ENCODE measurements at regions not wholly inside any gene's neighbourhood (a gene's known extent, or its start where the extent isn't known, plus 50 kb on each side); places are given as distances from the start of the nearest gene placed in this dataset.
"Not testable (repeated sequence)": the region's sequence is repeated elsewhere in the genome, so short reads cannot be mapped to it uniquely, and the experiment has no call there.

DNA sequence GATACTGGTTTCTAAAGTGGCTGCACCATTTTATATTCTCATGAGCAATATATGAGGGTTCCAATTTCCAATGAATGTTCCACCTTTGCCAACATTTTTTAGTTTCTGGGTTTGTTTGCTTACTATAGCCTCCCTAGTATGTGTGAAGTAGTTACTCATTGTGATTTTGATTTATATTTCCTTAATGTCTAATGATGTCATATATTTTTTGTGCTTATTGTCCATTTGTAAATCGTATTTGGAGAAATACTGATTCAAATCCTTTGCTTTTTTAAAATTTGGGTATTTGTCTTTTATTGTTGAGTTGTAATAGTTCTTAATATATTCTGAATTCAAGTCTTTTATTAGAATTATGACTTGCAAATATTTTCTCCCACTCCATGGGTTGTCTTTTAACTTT is 161.0 kb upstream of the C11orf58 start:
- H3K36me3 Mint-ChIP-seq (ENCODE audit: low read depth, unreplicated experiment), result no peaks in the 10 kb centered on the region
- no peak overlapping the region for H3K27ac Mint-ChIP-seq (ENCODE audit: unreplicated experiment)
- Histone ChIP-seq H3K4me1 (ENCODE audit: insufficient read depth, low read length) (no peaks in the 10 kb centered on the region), H3K27me3 (ENCODE audit: insufficient read depth, low read length) (no peaks in the 10 kb centered on the region), H3K9me3 (ENCODE audit: insufficient read depth, low read depth, low read length) (no peaks in the 10 kb centered on the region), H4K20me1 (ENCODE audit: insufficient read depth, low read length) (no peaks in the 10 kb centered on the region), H3K4me2 (ENCODE audit: low read length) (no peak overlapping the region), H2AFZ (ENCODE audit: low read depth, low read length) (no peak overlapping the region), H3K4me3 (ENCODE audit: insufficient read depth, low read depth, low read length) (no peak overlapping the region), H3K9ac (ENCODE audit: low read length) (no peak overlapping the region), H3K36me3 (ENCODE audit: insufficient read depth, low read length) (no peaks in the 10 kb centered on the region), H3K27ac (ENCODE audit: low read depth, low read length) (no peak overlapping the region), H3K79me2 (ENCODE audit: insufficient read depth, low read length) (no peaks in the 10 kb centered on the region)
- H3K9me3 Mint-ChIP-seq (ENCODE audit: unreplicated experiment), result no peaks in the 10 kb centered on the region
- no peak overlapping the region for H3K4me3 Mint-ChIP-seq (ENCODE audit: unreplicated experiment)
- FAIRE-seq (no peak), DNase-seq (ENCODE audit: low read depth) (no peak)
- H3K4me1 Mint-ChIP-seq (ENCODE audit: low read depth, unreplicated experiment), result peaks cover 5% of the 10 kb centered on the region
- TF ChIP-seq EZH2 (IDR thresholded peaks at IDR 0.05; ENCODE audit: insufficient read depth, low read length) (no peak), CTCF (IDR thresholded peaks at IDR 0.05; ENCODE audit: insufficient read depth, low read depth, low read length) (no peak)
- H3K27me3 Mint-ChIP-seq (ENCODE audit: low read depth, unreplicated experiment), result no peaks in the 10 kb centered on the region

DNA sequence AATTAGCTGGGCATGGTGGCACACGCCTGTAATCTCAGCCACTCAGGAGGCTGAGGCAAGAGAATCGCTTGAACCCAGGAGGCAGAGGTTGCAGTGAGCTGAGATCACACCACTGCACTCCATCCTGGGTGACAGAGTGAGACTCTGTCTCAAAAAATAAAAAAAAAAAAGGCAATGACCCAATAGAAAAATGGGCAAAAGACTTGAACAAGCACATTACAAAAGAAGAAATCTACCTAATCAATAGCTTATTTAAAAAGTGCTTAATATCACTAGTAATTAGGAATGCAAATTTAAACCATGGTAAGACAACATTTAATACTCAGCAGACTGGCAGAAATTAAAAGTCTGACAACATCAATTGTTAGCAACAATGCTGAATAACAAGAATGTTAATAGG is 163.6 kb upstream of the C11orf58 start:
- not testable (repeated sequence) for H3K9me3 ChIP-seq (ENCODE audit: insufficient read depth, low read depth, low read length); H4K20me1 ChIP-seq (ENCODE audit: insufficient read depth, low read length); H3K4me3 Mint-ChIP-seq (ENCODE audit: unreplicated experiment); H3K9ac ChIP-seq (ENCODE audit: low read length); H3K4me3 ChIP-seq (ENCODE audit: insufficient read depth, low read depth, low read length); DNase-seq (ENCODE audit: low read depth); H3K36me3 ChIP-seq (ENCODE audit: insufficient read depth, low read length); H3K27me3 Mint-ChIP-seq (ENCODE audit: low read depth, unreplicated experiment); H3K4me1 Mint-ChIP-seq (ENCODE audit: low read depth, unreplicated experiment); H3K9me3 Mint-ChIP-seq (ENCODE audit: unreplicated experiment); H3K27ac ChIP-seq (ENCODE audit: low read depth, low read length); H3K36me3 Mint-ChIP-seq (ENCODE audit: low read depth, unreplicated experiment); H3K4me2 ChIP-seq (ENCODE audit: low read length); H2AFZ ChIP-seq (ENCODE audit: low read depth, low read length); H3K27me3 ChIP-seq (ENCODE audit: insufficient read depth, low read length); H3K79me2 ChIP-seq (ENCODE audit: insufficient read depth, low read length); H3K4me1 ChIP-seq (ENCODE audit: insufficient read depth, low read length); H3K27ac Mint-ChIP-seq (ENCODE audit: unreplicated experiment); FAIRE-seq

DNA sequence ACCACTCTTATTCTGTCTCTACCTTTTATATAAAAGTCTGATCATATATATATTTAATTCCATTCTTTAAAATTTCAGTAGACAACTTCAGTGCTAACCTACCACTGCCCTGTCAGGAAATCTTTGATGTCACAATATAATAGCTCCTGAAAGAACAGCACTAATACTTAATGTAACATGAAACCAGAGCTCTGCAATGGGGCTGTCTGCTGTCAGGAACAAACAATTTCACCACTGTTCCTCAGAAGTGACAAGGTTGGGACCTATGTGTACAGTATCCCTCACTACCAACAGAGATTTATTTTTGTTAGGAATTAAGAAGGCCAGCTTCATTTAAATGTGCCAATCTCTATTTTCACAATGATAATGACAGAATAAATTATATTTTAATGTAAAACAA is 165.5 kb upstream of the C11orf58 start:
- H3K9me3 ChIP-seq (ENCODE audit: insufficient read depth, low read depth, low read length), result no peaks in the 10 kb centered on the region
- Mint-ChIP-seq H3K9me3 (ENCODE audit: unreplicated experiment) (no peaks in the 10 kb centered on the region), H3K36me3 (ENCODE audit: low read depth, unreplicated experiment) (no peaks in the 10 kb centered on the region), H3K27ac (ENCODE audit: unreplicated experiment) (no peak overlapping the region), H3K27me3 (ENCODE audit: low read depth, unreplicated experiment) (no peaks in the 10 kb centered on the region), H3K4me3 (ENCODE audit: unreplicated experiment) (no peak overlapping the region), H3K4me1 (ENCODE audit: low read depth, unreplicated experiment) (peaks cover 5% of the 10 kb centered on the region)
- no peak for DNase-seq (ENCODE audit: low read depth)
- no peak overlapping the region for H3K4me3 ChIP-seq (ENCODE audit: insufficient read depth, low read depth, low read length)
- no peak for FAIRE-seq
- H3K4me1 ChIP-seq (ENCODE audit: insufficient read depth, low read length), result no peaks in the 10 kb centered on the region
- H4K20me1 ChIP-seq (ENCODE audit: insufficient read depth, low read length), result no peaks in the 10 kb centered on the region
- TF ChIP-seq EZH2 (IDR thresholded peaks at IDR 0.05; ENCODE audit: insufficient read depth, low read length) (no peak), CTCF (IDR thresholded peaks at IDR 0.05; ENCODE audit: insufficient read depth, low read depth, low read length) (no peak)
- no peak overlapping the region for H2AFZ ChIP-seq (ENCODE audit: low read depth, low read length)
- no peaks in the 10 kb centered on the region for H3K27me3 ChIP-seq (ENCODE audit: insufficient read depth, low read length)
- no peak overlapping the region for H3K9ac ChIP-seq (ENCODE audit: low read length)
- no peaks in the 10 kb centered on the region for H3K79me2 ChIP-seq (ENCODE audit: insufficient read depth, low read length)
- no peak overlapping the region for H3K27ac ChIP-seq (ENCODE audit: low read depth, low read length)
- no peak overlapping the region for H3K4me2 ChIP-seq (ENCODE audit: low read length)
- H3K36me3 ChIP-seq (ENCODE audit: insufficient read depth, low read length), result no peaks in the 10 kb centered on the region

Data from astrocyte (in vitro differentiated cells and primary cell).